Stimulated activated CD8-positive, alpha-beta memory T cell treated with anti-CD3 and anti-CD28 coated beads, Interleukin-15, amount 100 ng/mL, for 48 hours (primary cell): ENCODE measurements at regions not wholly inside any gene's neighbourhood (a gene's known extent, or its start where the extent isn't known, plus 50 kb on each side); places are given as distances from the start of the nearest gene placed in this dataset.

Source experiments
- DNase-seq, 2 donors: peaks; one replicate each; pipeline ENCODE4 v3.0.0-alpha.2; 2020; ENCODE audit warnings: low read depth in 2 of 2

GRCh38 chr6:1482381-1483166, 93.2 kb downstream of the FOXF2 start:
- no peak for DNase-seq

- no peak for DNase-seq
These were observed 96.3 kb downstream of the FOXF2 start for GRCh38 chr6:1485678-1486077.

DNA sequence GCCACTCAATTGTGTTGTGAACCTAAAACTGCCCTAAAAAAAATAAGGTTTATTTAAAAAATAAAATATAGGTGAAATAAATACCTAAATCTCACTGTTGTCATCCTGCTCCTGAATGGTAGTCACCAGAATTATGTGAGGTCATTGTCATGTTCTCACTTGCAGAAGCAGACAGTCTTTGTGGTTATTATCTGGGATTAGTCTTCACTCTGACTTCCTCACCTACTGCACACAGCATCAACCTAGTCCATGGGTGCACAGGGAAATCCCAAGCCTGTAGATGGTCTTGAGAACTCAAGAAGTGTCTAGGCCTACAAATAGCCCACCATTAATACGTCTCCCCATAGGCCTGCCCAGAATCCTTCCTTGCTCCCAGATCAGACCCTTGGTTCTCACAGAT, 97.0 kb downstream of the FOXF2 start:
- DNase-seq, result no peak

GRCh38 chr6:1487239-1487638, 97.9 kb downstream of the FOXF2 start:
- no peak for DNase-seq

GRCh38 chr6:1491025-1491424, 101.6 kb downstream of the FOXF2 start:
- DNase-seq, result no peak

- DNase-seq, result no peak
These were observed 102.4 kb downstream of the FOXF2 start for GRCh38 chr6:1491591-1492319.

DNA sequence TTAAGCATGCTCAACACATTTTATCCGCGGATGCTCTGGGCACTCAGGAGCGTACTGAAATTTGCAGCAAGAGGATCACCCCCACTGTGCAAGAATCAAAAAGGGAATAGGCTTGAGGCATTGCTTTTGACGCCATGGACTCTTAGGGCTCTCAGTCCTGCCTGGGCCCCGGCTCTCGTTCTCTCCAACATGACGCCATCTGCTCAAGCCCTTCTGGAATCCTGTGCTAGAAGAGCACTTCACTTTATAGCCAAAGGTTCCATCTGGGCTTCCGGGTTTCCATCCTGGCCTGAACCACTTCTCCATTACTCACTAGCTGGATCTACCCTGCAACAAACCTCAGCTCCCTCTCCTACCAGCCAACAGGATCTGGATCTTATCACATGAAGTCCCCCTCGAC, 105.3 kb downstream of the FOXF2 start:
- DNase-seq, result no peak

- no peak for DNase-seq
These were observed 106.0 kb downstream of the FOXF2 start for GRCh38 chr6:1495344-1495743.

DNA sequence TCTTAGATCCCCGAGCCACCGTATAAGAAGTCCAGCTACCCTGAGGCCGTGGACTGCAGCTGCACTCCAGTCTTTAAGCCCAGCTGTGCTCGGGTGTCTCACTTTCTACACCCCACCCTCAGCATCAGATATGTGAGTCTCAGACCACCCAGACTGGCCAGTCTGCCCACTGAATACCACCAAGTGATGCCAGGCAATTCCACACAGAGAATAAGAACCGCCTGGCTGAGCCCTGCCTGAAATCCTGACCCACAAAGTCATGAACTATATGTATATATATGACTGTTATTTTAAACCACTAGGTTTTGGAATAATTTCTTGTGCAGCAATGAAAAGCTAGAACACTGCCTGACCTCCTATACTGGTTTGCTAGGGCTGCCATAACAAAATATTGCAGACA, 106.7 kb downstream of the FOXF2 start:
- DNase-seq, result no peak

GRCh38 chr6:1496836-1497760, 107.7 kb downstream of the FOXF2 start:
- no peak for DNase-seq

GRCh38 chr6:1497761-1498105, 108.4 kb downstream of the FOXF2 start:
- DNase-seq, result no peak

DNA sequence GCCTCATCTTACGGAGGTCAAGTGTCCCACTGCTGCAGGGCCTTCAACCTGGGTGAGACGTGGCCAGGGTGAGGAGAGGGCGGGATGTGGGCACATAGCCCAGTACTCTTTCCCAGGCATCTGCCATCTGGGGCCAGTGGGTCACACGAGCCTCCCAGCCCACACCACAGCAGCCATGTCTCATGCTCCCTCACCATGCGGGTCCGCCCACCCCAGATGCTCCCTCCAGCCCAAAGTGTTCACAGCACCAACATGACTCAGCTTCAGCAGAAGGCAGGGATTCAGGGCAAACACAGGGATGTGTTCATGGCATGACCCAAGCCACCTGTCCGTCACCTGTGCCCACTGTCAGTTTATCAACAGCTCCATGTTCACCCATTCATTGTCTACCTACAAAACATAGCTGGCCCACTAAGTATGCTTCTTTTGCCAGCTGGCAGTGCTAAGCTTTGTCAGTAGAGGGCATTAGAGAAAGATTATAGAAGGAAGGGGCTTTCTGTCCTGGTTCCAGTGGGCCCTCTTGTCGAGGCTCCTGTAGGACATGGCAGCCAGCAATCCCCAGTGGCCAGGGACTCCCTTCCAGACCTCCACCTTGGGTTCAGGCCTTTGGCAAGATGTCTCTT, 109.2 kb downstream of the FOXF2 start:
- no peak for DNase-seq

- DNase-seq, result no peak
These were observed 109.9 kb upstream of the FOXC1 start for GRCh38 chr6:1499777-1500176.

DNA sequence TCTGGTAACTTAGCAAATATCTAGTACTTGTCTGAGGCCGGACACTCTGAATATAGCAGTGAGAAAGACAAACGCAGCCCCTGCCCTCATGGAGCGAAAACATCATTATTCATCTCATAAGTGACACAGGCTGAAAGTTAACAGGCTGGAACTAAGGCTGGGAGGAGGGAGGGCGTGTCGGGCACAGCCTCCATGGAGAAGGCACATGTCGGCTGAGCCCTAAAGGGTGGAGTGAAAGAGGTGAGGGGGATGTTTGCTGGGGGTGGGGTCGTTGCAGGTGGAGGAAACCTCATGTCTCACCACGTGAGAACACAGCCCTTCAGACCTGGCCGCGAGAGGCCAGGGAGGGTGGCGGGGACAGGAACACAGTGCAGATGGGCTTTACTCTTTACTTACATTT, 108.8 kb upstream of the FOXC1 start:
- DNase-seq, result no peak

- DNase-seq, result no peak
These were observed 107.7 kb upstream of the FOXC1 start for GRCh38 chr6:1502041-1502440.

DNA sequence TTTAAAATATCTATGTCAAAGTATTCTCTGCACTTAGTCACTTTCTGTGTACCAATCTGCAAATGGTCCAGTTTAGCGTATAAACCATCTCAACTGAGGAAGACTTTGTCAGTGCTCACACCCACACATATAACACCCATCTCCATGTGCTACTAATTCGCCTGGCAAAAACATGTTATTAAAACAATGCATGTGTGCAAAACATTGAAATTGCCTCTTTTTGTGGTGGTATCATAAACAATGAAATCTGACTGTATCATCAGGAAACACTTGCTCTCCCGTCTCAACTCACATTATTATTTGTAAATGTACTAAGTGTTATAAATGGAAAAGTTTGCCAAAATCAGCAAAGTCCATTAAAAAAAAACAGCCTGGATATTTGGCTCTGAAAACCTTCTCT, 105.9 kb upstream of the FOXC1 start:
- no peak for DNase-seq

DNA sequence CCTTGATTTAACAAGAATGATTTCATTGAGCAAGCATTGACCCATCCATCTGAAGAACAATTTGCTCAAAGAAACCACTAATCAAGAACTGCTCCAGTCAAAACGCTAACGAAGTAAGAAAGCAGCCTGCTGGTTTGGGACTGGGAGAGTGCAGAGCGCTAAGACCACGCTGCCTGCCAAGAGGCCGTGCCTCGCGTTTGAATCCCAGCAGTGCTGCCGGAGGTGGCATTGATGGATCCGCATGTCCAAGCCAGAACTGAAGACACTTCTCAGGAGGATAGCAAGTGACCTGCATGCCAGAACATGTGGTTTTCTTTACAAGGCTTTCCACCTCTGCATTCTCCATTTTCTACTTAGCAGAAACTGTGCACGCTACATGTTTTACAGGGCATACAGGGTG, 105.2 kb upstream of the FOXC1 start:
- DNase-seq, result no peak

- DNase-seq, result no peak
These were observed 102.5 kb upstream of the FOXC1 start for GRCh38 chr6:1507251-1507650.

DNA sequence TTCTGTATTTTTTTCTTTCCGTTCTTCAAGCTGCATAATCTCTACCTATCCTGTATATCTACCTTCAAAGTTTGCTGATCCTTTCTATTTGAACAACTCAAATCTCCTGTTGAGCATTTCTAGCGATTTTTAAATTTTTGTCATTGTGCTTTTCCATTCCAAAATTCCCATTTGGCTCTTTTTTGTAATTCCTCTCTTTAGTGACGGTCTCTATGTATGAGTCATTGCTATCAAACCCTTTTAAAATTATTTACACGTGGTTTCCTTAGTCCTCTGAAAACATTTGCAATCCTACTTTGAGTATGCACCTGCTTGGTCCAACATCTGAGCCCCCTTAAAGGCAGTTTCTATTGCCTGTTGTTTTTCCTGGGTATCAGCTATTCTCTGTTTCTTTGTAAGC, 100.5 kb upstream of the FOXC1 start:
- no peak for DNase-seq

DNA sequence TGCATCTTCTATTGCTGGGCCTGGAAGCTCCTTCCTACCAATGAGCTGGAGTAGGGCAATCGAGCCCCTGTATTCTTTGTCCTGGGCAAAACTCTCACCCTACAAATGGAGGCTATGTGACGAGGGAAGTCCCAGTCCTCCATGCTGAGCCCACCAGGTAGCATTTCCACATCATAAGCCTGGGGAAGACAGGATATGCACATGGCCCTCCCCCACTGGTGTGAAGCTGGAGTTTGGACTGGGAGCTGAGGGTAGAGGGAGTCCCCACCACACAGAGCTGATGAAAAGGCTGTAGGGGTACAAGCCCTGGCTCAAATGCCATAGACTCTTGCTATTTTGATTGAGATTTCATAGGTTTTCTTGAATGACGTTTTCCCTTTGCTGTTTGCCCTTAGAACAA, 99.5 kb upstream of the FOXC1 start:
- no peak for DNase-seq

DNA sequence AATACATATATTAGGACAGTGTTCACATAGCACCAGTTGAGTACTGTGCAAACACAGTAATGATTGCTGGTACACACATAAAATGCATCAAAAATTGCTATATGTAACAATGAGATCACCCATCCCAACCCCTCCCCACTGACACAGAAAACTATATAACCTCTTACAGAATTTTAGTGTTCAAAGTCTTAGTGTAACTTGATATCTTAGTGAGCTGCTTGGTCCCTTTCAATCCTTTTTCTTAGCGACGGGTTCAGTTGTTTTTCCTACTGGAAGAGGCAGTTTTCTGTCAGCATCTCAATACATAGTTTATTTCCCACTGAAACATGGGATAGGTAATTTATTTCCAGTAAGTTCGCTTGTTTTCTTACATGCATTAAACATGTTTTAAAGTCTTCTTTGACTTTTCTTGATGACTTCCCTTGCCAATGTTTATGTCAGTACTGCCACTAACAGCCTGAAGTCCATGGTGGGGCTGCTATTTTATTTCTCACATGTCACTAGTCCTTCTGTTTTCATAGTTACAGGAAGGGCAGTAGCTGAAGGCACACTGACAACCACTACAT, 96.4 kb upstream of the FOXC1 start:
- no peak for DNase-seq

- no peak for DNase-seq
These were observed 95.6 kb upstream of the FOXC1 start for GRCh38 chr6:1514078-1514477.
